H1 (cell line): ENCODE measurements at regions not wholly inside any gene's neighbourhood (a gene's known extent, or its start where the extent isn't known, plus 50 kb on each side); places are given as distances from the start of the nearest gene placed in this dataset.

Experiments
- FOSL1 ChIP-seq: IDR thresholded peaks from 2 replicates; pipeline ENCODE4 v1.6.1; 2011; ENCODE audit warnings: mild to moderate bottlenecking, low read depth, low read length, moderate library complexity; ENCODE audit not compliant: insufficient read depth
- MAX ChIP-seq: IDR thresholded peaks from 2 replicates; pipeline ENCODE4 v1.6.1; 2012; ENCODE audit warnings: inconsistent platforms
- POLR2AphosphoS5 ChIP-seq: IDR thresholded peaks from 2 replicates; pipeline ENCODE4 v1.6.1; 2011; ENCODE audit warnings: low read depth, low read length
- POU5F1 ChIP-seq: IDR thresholded peaks from 2 replicates; pipeline ENCODE4 v1.6.1; 2011; ENCODE audit warnings: low read depth, mild to moderate bottlenecking, low read length, moderate library complexity
- SAP30 ChIP-seq: fragments of 300-600 bp; sonication (generic); IDR thresholded peaks from 2 replicates; pipeline ENCODE4 v1.7.1; 2012; ENCODE audit warnings: low read length, moderate library complexity, mild to moderate bottlenecking, inconsistent platforms; ENCODE audit not compliant: insufficient read depth, insufficient replicate concordance
- SIRT6 ChIP-seq: IDR thresholded peaks from one replicate; pipeline ENCODE4 v1.7.1; 2012; ENCODE audit warnings: low read length, inconsistent platforms
- SP2 ChIP-seq: IDR thresholded peaks from 2 replicates; pipeline ENCODE4 v1.6.1; 2012; ENCODE audit warnings: mild to moderate bottlenecking, low read length, inconsistent platforms
- TEAD4 ChIP-seq: IDR thresholded peaks from 2 replicates; pipeline ENCODE4 v1.6.1; 2012; ENCODE audit warnings: low read depth, low read length, inconsistent platforms, mixed read lengths
- ZNF274 ChIP-seq: IDR thresholded peaks from 2 replicates; pipeline ENCODE4 v1.7.0; 2012; ENCODE audit warnings: low read length, borderline replicate concordance; ENCODE audit errors: extremely low read depth

- TF ChIP-seq MAX (no peak), POLR2AphosphoS5 (no peak), TEAD4 (no peak), POU5F1 (no peak), SP2 (no peak), SAP30 (no peak), FOSL1 (no peak), SIRT6 (no peak), ZNF274 (no peak)
- TF ChIP-seq, all 59 proteins: peak for 0
These were observed 91.3 kb upstream of the KCTD7 start (continued) for GRCh38 chr7:66537380-66537779.
